Ammon's horn (tissue), 1 donor: ENCODE measurements at regions not wholly inside any gene's neighbourhood (a gene's known extent, or its start where the extent isn't known, plus 50 kb on each side); places are given as distances from the start of the nearest gene placed in this dataset.
"Not testable (repeated sequence)": the region's sequence is repeated elsewhere in the genome, so short reads cannot be mapped to it uniquely, and the experiment has no call there.

Experiments
- DNase-seq: peaks from one replicate; pipeline ENCODE4 v3.0.0-alpha.2; 2016; ENCODE audit warnings: low spot score

DNA sequence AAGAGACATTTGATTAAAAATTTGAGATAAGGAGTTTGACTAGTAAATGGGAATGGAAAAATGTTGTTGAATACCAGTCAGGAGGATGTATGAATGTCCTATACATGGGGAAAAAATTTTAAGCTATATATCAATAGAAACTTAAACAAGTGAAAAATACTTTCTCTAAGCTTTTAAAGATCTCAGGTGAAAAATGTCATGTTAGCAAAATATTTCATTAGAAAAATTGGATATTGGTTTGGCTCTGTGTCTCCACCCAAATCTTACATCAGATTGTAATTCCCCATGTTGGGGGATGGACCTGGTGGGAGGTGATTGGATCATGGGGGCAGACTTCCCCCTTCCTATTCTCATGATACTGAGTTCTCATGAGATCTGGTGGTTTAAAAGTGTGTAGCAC lies 279.6 kb upstream of the CADM2 start:
- DNase-seq = no peak

DNA sequence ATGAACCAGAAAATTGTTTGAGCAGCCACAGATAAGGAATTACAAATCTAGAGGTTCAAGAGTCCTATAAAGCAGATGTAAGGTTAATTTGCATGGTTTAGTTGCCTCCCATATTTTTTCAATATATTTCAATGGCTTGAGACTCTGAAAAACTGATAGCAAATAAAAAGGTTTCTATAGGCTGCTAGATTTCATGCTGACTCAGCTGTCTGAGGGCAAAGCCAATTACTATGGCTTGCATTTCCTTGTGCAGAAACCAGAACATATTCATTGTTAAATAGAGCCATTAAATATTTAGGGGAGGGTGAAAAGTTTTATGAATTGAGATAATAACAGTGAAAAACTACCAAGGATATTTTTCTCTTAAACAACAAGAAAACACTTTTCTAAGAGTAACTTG lies 278.1 kb upstream of the CADM2 start:
- DNase-seq = no peak

DNA sequence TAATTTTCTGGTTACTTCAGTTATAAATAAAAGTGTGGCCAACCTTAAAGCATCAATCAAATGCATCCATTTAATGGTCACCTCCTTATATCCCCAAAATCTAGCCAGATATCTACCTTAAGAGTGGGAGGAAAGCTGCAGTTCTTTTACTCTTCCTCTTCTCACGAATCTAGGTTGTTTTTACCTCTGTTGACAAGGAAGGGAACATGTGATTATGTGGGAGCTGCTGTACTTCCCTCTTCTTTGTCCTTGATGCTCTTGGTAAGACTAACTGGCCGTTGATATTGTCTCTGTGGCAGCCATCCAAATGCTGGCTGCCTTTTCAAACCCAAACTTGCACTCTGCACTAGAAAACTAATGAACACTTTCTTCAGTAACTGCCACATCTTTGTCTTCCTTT lies 275.3 kb upstream of the CADM2 start:
- no peak for DNase-seq

DNA sequence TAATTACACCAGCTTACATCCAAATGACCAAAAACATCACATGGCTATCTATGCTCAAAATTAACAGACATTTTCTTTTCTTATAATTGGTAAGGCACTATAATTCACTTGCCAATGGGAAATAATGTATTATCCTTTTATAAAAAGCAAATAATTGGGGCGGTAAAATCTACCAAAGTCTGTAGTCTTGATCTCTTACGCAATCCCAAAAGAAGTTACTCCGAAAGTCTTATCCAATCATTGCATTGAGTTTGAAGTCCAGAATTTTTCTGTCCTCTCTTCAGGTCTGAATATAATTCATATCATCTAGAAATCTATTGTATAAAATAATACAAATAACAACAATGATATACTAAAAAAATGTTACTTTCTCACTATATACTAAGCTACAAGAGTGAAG lies 273.3 kb upstream of the CADM2 start:
- DNase-seq = no peak

DNA sequence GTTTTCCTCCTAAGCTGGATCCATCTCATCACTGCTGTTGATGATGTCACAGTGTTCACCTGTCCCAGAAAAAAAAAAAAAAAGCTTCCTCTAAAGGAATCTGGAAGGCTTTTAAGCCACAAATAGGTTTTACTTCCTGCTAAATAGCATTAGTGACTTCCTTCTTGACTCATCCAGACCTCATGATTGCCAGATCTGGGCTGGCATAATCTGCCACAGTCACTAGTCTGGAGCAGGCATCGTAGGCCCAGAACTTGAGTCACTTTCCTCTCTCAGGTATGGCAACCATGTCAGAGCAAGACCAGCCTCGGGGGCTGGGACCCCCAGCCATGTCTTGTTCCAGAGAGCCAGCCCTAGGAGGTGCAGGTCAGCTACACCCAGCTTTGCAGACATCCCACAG lies 266.5 kb upstream of the CADM2 start:
- no peak for DNase-seq

DNA sequence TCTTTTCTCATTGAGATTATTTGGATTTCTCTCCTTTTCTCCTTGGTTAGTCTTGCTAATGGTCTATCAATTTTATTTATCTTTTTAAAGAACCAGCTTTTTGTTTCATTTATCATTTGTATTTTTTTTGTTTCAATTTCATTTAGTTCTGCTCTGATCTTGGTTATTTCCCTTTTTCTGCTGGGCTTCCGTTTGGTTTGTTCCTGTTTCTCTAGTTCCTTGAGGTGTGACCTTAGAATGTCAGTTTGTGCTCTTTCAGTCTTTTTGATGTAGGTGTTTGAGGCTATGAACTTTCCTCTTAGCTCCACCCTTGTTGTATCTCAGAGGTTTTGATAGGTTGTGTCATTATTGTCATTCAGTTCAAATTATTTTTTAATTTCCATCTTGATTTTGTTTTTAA lies 248.5 kb upstream of the CADM2 start:
- DNase-seq = not testable (repeated sequence)

DNA sequence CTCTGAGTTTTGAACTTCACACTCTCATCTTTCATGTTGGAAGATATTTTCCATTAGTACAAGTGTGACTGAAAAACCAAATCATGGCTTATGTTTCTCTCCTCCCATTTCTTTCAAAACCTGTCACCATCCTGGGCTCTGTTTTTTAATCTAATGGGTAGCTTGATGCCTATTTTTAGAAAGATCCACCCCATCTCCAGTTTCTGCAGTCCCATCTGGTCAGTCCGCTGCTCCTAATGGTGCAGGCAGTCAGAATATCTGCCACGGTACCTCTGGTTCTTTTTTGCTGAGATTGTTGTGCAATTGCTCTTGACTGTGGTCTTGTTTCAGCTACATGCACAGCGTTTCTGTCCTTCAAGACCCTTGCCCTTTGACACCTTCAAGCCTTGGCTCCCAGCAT lies 240.9 kb upstream of the CADM2 start:
- DNase-seq = no peak

DNA sequence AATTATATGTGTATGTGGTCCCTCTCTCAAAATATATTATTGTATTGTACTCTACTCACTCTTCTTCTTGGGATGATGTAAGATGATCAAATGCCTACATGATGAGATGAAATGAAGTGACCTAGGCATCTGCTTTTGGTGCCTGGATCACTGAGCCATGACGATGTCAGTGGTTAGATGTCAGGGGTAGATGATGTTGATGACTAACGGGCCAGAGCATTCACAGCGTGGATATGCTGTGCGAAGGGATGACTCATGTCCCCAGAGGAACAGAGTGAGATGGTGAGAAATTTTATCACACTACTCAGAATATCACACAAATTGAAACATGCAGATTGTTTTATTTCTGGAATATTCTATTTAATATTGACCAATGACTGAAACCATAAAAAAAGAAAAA lies 233.9 kb upstream of the CADM2 start:
- DNase-seq = peak; percentile 14

DNA sequence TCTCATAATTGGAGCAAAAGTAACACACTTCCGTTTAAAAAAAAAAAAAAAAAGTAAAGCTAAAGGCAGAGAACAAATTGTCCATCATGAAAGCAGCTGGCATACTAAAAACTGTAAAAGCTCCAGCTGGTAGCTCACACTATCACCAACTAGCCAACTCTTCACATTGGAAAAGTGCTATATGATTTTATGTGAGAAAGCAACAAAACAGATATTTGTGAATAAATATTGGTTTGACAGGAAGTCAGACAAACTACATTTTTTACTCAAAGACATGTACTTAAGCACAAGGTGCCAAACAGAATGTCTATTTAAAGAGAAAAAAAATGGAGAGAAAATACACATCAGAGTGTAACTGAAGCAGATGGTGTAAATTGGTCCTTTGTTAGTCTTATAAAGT lies 231.2 kb upstream of the CADM2 start:
- no peak for DNase-seq

DNA sequence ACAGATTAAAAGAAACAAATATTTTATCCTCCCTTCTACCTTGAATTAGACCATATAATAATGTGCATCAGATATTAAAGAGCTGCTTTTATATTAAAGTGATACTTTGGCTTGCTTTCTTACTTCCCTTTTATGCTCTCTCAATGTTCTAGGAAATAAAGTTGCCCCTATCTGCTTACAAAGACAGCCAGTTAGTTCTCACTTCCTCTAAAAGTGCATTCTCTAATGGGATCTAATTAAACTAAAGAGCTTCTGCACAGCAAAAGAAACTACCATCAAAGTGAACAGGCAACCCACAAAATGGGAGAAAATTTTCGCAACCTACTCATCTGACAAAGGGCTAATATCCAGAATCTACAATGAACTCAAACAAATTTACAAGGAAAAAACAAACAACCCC lies 224.1 kb upstream of the CADM2 start:
- not testable (repeated sequence) for DNase-seq

DNA sequence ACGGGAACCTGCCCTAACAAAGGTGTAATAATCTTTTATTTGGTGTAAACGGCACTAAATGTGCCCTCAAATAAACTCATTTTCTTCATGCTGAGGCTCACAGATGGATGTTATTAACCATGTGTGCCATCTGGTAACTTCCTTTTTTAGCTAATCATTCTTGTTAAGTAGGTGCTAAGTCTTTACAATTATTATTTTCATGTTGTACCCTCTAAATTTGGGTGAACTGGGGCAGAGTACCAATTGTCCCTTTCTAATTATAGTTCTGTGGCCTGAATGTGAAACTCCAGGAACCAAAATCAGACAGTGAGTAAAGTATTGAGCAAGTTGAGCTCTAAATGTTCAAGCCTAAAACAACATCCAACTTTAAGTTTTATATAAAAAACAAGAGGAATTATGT lies 220.7 kb upstream of the CADM2 start:
- peak; percentile 9 for DNase-seq

DNA sequence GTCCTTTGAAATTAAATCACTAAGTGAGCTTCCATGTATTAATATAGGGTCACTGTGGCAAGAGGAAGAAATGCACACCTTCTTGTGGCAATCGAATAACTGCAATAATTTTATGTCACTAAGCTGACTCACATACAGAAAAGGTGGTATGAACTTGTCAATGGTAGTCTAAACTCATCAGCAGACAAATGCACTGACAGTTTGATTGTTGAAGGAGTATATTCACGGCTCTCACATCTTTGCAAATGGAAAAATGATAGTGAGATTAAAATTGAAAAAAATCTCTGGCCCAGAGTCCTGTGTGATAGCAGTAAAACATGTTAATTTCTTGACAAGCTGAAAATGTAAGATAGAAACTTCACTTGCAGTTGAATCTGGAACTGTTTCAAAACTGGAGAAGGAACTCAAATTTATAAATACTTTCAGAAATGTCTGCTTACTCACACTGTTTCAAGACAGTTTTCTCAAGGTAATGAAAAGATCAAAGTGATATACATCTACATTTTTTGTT lies 215.8 kb upstream of the CADM2 start:
- no peak for DNase-seq

DNA sequence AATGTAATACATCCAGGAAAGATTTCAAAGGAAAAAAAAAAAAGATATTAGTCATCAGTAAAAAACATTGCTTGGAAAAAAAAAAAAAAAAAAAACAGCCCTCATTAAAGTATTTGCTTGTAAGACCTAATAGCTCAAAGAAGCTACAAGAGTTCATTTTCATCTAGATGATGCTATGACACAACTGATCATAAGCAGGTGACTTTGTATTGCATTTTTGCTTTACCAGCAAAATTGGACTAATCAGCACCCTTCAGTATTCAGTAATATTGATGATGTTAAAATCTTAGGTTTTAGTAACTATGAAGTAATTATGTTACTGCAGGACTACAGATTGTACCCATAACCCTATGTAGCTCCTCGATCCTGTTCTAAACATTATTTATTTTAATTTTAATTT lies 214.7 kb upstream of the CADM2 start:
- DNase-seq = no peak

DNA sequence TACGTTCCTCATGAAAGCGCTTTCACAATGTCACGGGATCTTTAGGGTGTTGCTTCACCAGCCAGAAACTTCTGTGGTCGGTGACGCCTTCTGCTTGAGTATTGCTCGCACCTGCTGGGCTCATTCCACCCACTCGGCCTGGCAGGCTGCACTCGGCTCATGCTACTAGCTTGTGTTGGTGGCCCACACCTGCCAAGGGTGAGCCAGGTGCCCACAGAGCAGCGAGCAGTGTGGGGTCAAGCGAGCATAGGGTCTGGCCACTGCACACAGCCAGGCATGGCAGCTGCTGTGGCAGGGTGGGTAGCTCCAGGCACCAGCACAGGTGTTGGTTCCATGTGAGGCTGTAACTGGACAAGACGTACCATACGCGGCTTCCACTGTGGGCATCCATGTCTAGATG lies 202.9 kb upstream of the CADM2 start:
- DNase-seq = no peak

DNA sequence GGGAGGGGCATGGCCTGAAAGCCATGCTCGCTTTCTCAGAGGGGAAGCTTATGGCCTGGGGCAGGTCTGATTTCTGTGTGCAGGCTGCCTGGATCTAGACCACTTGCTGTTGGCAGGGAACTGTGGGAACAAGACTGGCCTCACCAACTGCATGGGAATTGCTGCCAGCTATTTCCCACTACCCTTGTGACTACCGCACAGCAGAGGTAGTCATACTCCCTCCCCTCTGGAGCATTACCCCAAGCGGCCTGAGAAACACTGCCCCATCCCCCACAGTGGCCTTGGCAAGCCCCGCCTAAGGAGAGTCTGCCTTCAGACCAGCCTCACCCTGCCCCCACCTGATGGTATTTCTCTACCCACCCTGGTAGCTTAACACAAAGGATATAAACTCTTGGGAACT lies 199.4 kb upstream of the CADM2 start:
- DNase-seq = no peak

DNA sequence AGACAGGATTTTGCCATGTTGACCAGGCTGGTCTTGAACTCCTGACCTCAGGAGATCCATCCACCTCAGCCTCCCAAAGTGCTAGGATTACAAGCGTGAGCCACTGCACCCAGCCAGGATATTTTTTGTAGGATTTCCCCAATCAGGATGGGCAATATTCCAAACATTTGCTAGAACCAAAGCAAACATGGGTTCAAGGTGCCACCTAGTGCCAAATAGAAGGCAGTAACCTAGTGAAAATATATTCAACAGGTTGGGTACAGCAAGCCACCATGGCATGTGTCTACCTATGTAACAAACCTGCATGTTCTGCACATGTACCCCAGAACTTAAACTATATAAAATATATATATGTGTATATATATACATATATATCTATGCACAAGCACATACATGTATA lies 185.9 kb upstream of the CADM2 start:
- DNase-seq = no peak

DNA sequence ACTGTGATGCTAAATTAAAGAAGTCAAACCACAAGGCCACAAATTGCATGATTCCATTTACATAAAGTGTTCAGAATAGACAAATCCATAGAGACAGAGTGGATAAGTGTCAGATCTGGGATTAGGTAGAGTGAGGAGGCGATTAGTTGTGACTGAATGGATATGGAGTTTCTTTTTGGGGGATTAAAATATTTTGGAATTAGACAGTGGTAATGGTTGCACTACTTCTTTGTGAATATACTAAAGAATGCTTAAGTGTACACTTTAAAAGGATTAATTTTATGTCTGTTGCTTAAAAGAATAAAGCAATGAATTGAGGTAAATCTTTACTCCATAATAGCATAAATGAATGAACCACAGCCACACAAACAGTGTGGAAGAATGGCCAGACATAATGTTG lies 175.5 kb upstream of the CADM2 start:
- no peak for DNase-seq

DNA sequence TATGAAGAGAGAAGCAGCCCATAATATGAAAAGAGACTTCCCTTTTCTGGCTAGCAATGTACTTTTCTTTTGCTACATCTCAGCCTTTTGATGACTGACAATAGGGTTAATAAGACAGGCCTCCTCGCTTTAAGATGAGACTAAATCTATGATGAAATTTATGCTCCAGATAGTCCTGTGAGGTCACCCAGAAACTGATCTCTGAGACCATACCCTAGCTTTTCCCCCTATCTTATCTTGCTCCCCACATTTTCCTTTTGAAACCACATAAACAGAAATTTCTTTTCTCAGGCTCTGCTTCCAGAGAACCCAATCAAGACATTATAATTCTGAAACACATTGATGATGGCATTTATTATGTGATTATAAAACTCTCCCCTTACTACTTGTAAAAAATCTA lies 168.8 kb upstream of the CADM2 start:
- no peak for DNase-seq

DNA sequence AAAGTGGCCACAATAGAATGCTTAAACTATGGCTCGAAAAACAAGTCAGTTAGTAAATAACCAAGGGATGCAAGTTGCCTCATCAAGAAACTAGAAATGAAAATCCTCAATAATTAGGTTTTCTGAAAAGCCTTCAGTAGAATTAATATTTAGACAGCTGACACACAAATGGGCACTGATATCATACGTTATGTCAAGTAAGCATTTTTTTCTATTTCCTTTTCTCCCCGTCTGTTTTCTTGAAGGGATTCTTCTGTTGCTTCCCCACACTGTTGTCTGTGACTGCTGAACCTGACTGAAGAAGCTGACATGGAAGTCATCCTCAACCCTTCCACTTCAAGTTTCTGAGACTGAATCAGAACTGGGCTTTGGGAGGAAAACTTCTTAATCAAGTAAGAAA lies 151.8 kb upstream of the CADM2 start:
- no peak for DNase-seq

DNA sequence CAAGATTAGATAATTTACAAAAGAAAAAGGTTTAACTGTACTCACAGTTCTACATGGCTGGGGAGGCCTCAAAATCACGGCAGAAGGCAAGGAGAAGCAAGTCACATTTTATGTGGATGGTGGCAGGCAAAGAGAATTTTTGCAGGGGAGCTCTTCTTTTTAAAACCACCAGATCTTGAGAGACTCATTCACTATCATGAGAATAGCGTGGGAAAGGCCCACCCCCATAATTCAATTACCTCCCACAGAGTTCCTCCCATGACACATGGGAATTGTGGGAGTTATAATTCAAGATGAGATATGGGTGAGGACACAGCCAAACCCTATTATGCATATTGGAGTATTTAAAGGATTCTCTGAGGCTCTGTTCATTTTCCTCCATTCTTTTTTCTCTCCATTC lies 138.7 kb upstream of the CADM2 start:
- no peak for DNase-seq

DNA sequence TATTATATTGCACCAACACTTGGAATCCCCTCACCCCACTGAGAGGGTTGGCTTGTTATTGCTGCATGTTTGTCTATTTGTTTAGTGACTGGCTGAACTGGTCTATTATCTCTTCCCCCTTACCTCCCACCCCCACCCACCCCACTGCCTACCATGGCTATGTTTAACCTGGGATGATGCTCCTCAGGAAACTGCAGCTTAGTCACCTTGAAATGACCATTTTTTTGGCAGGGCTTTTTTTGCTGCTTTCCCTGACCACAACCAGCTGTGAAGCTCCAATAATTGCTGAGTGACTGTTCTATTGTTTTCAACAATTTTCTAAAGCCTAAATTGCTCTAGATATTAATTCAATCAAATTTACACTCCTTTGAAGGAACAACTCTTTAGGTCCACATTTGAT lies 137.9 kb upstream of the CADM2 start:
- DNase-seq = no peak

DNA sequence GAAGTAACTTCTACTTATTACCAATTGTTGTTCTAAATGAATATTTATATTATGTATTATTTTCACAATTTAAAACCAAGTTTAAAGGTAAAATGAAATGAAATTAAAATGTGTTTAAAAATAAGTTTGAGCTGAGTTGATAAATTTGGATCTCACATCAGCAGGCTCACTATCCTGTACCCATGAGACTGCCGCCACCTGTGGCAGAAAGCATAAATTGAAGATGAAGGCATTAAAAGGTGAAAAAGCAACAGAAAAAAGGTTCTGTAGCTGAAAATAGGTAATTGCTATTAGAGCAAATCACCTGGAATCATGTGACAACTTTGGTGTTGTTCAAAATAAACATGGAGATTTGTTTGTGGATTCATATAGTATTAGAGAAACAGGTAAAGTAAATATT lies 133.0 kb upstream of the CADM2 start:
- DNase-seq = no peak

DNA sequence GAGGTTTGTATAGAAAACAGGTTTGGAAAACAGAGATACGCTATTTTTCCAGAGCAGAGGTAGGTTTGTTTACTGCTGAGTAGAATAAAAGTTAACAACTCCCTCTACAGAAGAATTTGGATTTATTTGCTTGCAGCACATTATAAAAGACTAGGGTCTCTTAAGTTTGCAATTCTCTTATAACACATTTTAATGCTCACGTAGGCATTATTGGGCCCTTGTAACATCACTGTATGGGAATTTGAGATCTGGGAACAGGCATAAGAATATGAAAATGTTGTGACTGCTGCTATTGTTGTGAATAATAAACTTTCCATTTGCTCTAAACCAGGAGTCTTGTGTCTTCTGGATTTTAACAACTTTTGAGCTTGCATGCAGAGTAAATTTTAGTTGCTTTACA lies 128.3 kb upstream of the CADM2 start:
- DNase-seq = no peak

DNA sequence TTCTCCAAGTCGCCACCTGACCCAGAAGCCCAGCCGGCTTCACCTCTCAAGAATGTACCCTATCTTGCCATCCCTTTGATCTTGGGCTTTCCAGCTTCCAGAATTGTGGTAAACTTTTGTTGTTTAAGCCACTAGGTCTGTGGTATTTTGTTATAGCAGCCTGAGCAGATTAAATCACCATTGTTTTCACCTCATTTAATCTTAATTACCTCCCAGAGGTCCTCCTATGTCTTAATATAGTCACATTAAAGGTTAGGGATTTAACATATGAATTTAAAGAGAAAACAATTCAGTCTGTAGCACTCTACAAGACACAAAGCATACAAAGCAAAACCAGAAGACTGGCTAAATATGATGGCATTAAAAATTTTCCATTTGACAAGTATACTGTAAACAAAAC lies 123.4 kb upstream of the CADM2 start:
- DNase-seq = no peak

DNA sequence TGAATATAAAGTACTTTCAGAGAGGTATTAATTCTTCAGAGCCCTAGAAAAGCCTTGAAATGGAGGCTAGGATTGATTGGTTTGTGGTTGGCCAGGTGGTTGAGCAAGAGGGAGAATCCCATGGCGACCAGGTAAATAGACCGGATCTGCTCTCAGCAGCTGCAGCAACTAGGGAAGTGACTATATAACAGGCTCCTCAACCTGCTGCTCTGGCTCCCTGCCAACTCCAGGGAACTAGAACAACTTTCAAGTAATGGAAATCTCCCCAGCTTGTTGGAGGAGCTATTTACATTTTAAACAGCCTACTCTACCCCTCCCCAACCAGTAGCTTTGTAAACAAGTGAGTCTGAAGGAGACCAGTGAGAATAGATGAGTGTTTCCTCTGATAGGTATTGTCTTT lies 121.8 kb upstream of the CADM2 start:
- DNase-seq = peak; percentile 5
